CD14-positive monocyte (primary cell): ENCODE measurements at regions not wholly inside any gene's neighbourhood (a gene's known extent, or its start where the extent isn't known, plus 50 kb on each side); places are given as distances from the start of the nearest gene placed in this dataset.

Experiments used
- DNase-seq, 3 donors: peaks; one replicate each; pipeline ENCODE4 v3.0.0-alpha.2; 2011 to 2022
- H2AFZ ChIP-seq: 2 replicates; pipeline ENCODE4 v1.6.0; 2012; ENCODE audit warnings: mild to moderate bottlenecking, low read depth, low read length, inconsistent platforms; ENCODE audit not compliant: insufficient read depth, poor library complexity, severe bottlenecking
- H3K27ac ChIP-seq, 2 donors: 1 replicate in 1 of 2; 2 replicates in 1 of 2; pipeline ENCODE4 v1.5.1; 2012 to 2013; ENCODE audit warnings: low read length in 2 of 2, control low read depth in 1 of 2, inconsistent platforms in 1 of 2, low read depth in 1 of 2, mild to moderate bottlenecking in 1 of 2
- H3K27me3 ChIP-seq, 2 donors: one replicate each; pipeline versions ENCODE4 v1.6.0 to v1.6.1; 2011 to 2013; ENCODE audit warnings: low read length in 2 of 2; ENCODE audit not compliant: control insufficient read depth in 2 of 2, insufficient read depth in 2 of 2
- H3K36me3 ChIP-seq, 2 donors: replicated peaks in 1 of 2; 1 replicate in 1 of 2; 2 replicates in 1 of 2; pipeline versions ENCODE4 v1.5.1 to v1.6.1; 2012 to 2013; ENCODE audit warnings: low read length in 2 of 2, control low read depth in 1 of 2, inconsistent platforms in 1 of 2, mild to moderate bottlenecking in 1 of 2; ENCODE audit not compliant: insufficient read depth in 2 of 2, control insufficient read depth in 1 of 2
- H3K4me1 ChIP-seq, 2 donors: 1 replicate in 1 of 2; 2 replicates in 1 of 2; pipeline versions ENCODE4 v1.5.1 to v1.6.1; 2012 to 2013; ENCODE audit warnings: low read length in 2 of 2, control low read depth in 1 of 2, inconsistent platforms in 1 of 2, mild to moderate bottlenecking in 1 of 2, moderate library complexity in 1 of 2; ENCODE audit not compliant: insufficient read depth in 2 of 2, control insufficient read depth in 1 of 2
- H3K4me2 ChIP-seq: replicated peaks from 2 replicates; pipeline ENCODE3; 2012; ENCODE audit warnings: low read length, moderate library complexity, mild to moderate bottlenecking; ENCODE audit not compliant: poor library complexity, severe bottlenecking; ENCODE audit errors: extremely low read depth
- H3K4me3 ChIP-seq, 3 experiments: fragments of 200-600 bp in 1 of 3; sonication (generic) in 1 of 3; replicated peaks in 1 of 3; 1 replicate in 2 of 3; 2 replicates in 1 of 3; pipeline ENCODE4 v1.5.1; 2011 to 2013; ENCODE audit warnings: low read length in 3 of 3, mild to moderate bottlenecking in 3 of 3, control low read depth in 2 of 3, low read depth in 2 of 3, inconsistent platforms in 1 of 3, moderate library complexity in 1 of 3
- H3K79me2 ChIP-seq: 2 replicates; pipeline ENCODE4 v1.6.0; 2012; ENCODE audit warnings: mild to moderate bottlenecking, control low read depth, inconsistent platforms, low read length, moderate library complexity; ENCODE audit not compliant: insufficient read depth
- H3K9ac ChIP-seq: 2 replicates; pipeline ENCODE4 v1.6.0; 2017; ENCODE audit warnings: low read length, mild to moderate bottlenecking; ENCODE audit not compliant: insufficient read depth, poor library complexity, severe bottlenecking
- H3K9me3 ChIP-seq, 2 donors: replicated peaks in 1 of 2; 1 replicate in 1 of 2; 2 replicates in 1 of 2; pipeline versions ENCODE4 v1.5.1 to v1.6.1; 2012 to 2013; ENCODE audit warnings: low read length in 2 of 2, control low read depth in 1 of 2; ENCODE audit not compliant: control insufficient read depth in 1 of 2, insufficient read depth in 1 of 2
- H4K20me1 ChIP-seq: 2 replicates; pipeline ENCODE4 v1.6.0; 2012; ENCODE audit warnings: mild to moderate bottlenecking, low read length, control low read depth, moderate library complexity; ENCODE audit not compliant: insufficient read depth
- H3K27ac Mint-ChIP-seq, 7 donors: one replicate each; pipeline ENCODE4 v1.8.0; 2020; ENCODE audit warnings: mild to moderate bottlenecking in 7 of 7, mixed read lengths in 7 of 7, moderate library complexity in 6 of 7, inconsistent platforms in 2 of 7
- H3K27me3 Mint-ChIP-seq, 3 donors: one replicate each; pipeline ENCODE4 v1.8.0; 2021 to 2022; ENCODE audit warnings: low read depth in 3 of 3, mild to moderate bottlenecking in 3 of 3, mixed read lengths in 3 of 3, moderate library complexity in 3 of 3, inconsistent platforms in 1 of 3
- H3K36me3 Mint-ChIP-seq, 2 donors: one replicate each; pipeline ENCODE4 v1.8.0; 2020; ENCODE audit warnings: mixed read lengths in 2 of 2, inconsistent platforms in 1 of 2, mild to moderate bottlenecking in 1 of 2
- H3K4me1 Mint-ChIP-seq: one replicate; pipeline ENCODE4 v1.8.0; 2020; ENCODE audit warnings: mild to moderate bottlenecking, mixed read lengths
- H3K4me3 Mint-ChIP-seq, 2 donors: one replicate each; pipeline ENCODE4 v1.8.0; 2020; ENCODE audit warnings: mild to moderate bottlenecking in 2 of 2, mixed read lengths in 2 of 2, moderate library complexity in 1 of 2
- H3K9me3 Mint-ChIP-seq, 7 donors: one replicate each; pipeline ENCODE4 v1.8.0; 2020 to 2022; ENCODE audit warnings: mixed read lengths in 7 of 7, mild to moderate bottlenecking in 6 of 7, moderate library complexity in 6 of 7, inconsistent platforms in 2 of 7
- CTCF ChIP-seq: fragments of 200-600 bp; IDR thresholded peaks from one replicate; pipeline ENCODE4 v1.8.0; 2022; ENCODE audit warnings: antibody characterized with exemption, mild to moderate bottlenecking
- WGBS: methylation state at CpG from one replicate; pipeline ENCODE4 v1.1.5; 2013; ENCODE audit warnings: missing lambda C conversion rate; ENCODE audit not compliant: insufficient coverage; 5-methylcytosine and 5-hydroxymethylcytosine counted together
- intact Hi-C, 2 donors: fragments of 100-400 bp; cut with micrococcal nuclease; formaldehyde crosslinking; loops; one replicate each; pipeline versions ENCODE4 v1.15.0 to v1.15.1; 2023

GRCh38 chr3:66823532-66823931, 174.6 kb upstream of the KBTBD8 start:
- Histone ChIP-seq H3K27me3 (no peaks in the 10 kb centered on the region), H3K4me1 (no peaks in the 10 kb centered on the region), H3K4me3 (no peak overlapping the region), H3K79me2 (no peaks in the 10 kb centered on the region), H3K4me2 (no peak overlapping the region), H3K9me3 (no peaks in the 10 kb centered on the region), H3K27ac (no peak overlapping the region), H3K36me3 (no peaks in the 10 kb centered on the region), H4K20me1 (no peaks in the 10 kb centered on the region), H3K9ac (no peak overlapping the region), H2AFZ (no peak overlapping the region)
- Mint-ChIP-seq H3K4me1 (no peaks in the 10 kb centered on the region), H3K27ac (no peak overlapping the region), H3K36me3 (no peaks in the 10 kb centered on the region), H3K4me3 (no peak overlapping the region), H3K27me3 (peaks cover 0 to 2% (median 1%) of the 10 kb centered on the region in 3 donors), H3K9me3 (no peaks in the 10 kb centered on the region)
- intact Hi-C loops: loop anchor here (5.0 kb wide), 3 partner anchors 546 to 571 kb away; no protein-coding TSS in a partner anchor
- no peak for TF ChIP-seq CTCF
- 75% methylated on average over 5 of the region's 7 CpGs for WGBS
- DNase-seq: no peak

GRCh38 chr3:66825375-66825774, 172.7 kb upstream of the KBTBD8 start:
- Histone ChIP-seq H3K27me3 (no peaks in the 10 kb centered on the region), H3K4me3 (no peak overlapping the region), H4K20me1 (no peaks in the 10 kb centered on the region), H3K9ac (no peak overlapping the region), H3K27ac (no peak overlapping the region), H3K4me1 (no peaks in the 10 kb centered on the region), H3K4me2 (no peak overlapping the region), H3K9me3 (no peaks in the 10 kb centered on the region), H3K36me3 (no peaks in the 10 kb centered on the region), H2AFZ (no peak overlapping the region), H3K79me2 (no peaks in the 10 kb centered on the region)
- intact Hi-C loops: no loop called here
- Mint-ChIP-seq H3K36me3 (no peaks in the 10 kb centered on the region), H3K27ac (no peak overlapping the region), H3K4me3 (no peak overlapping the region), H3K4me1 (no peaks in the 10 kb centered on the region), H3K27me3 (peaks cover 0 to 2% (median 0%) of the 10 kb centered on the region in 3 donors), H3K9me3 (no peaks in the 10 kb centered on the region)
- no peak for DNase-seq
- TF ChIP-seq CTCF: no peak
- 90% methylated on average over 2 of the region's 4 CpGs for WGBS
